ENCODE measurements at regions not wholly inside any gene's neighbourhood (a gene's known extent, or its start where the extent isn't known, plus 50 kb on each side); places are given as distances from the start of the nearest gene placed in this dataset.

GRCh38 chr18:28707006-28707405 lies 530.1 kb upstream of the CDH2 start:
- no peak overlapping the region for H3K4me3 ChIP-seq (ENCODE audit: low read depth, low read length, poor library complexity, severe bottlenecking)
- no peak for DNase-seq (ENCODE audit: low spot score)
- intact Hi-C loops (cut with micrococcal nuclease; ENCODE audit: unreplicated experiment), result no loop called here
- no peaks in the 10 kb centered on the region for H3K36me3 ChIP-seq (ENCODE audit: insufficient read depth, low read length, poor library complexity, severe bottlenecking)
- H3K27me3 ChIP-seq (replicated peaks; ENCODE audit: insufficient read depth, low read depth, low read length, poor library complexity), result no peaks in the 10 kb centered on the region
- H3K9me3 ChIP-seq (ENCODE audit: low read depth, low read length, poor library complexity, severe bottlenecking), result no peaks in the 10 kb centered on the region
- no peak overlapping the region for H3K27ac ChIP-seq (ENCODE audit: low read depth, low read length, poor library complexity, severe bottlenecking)
- BruUV-seq (replicated peaks), result no TSS peak
- ChIA-PET POLR2A (ENCODE audit: low non-redundant PET) (interaction anchor here (0.7 kb wide), 1 partner anchor 210 kb away, joined by 3 read pairs; no protein-coding TSS in a partner anchor), CTCF (no interaction called here)
- peaks cover 9% of the 10 kb centered on the region for H3K4me1 ChIP-seq (ENCODE audit: insufficient read depth, low read length, poor library complexity, severe bottlenecking)
- TF ChIP-seq EZH2 (IDR thresholded peaks at IDR 0.05; ENCODE audit: borderline replicate concordance, low read depth, low read length, poor library complexity, severe bottlenecking), result no peak
- TF ChIP-seq CTCF (conservative IDR thresholded peaks at IDR 0.05; ENCODE audit: low read depth, low read length), result no peak

GRCh38 chr18:28706397-28706796 lies 529.5 kb upstream of the CDH2 start:
- H3K27me3 ChIP-seq (replicated peaks; ENCODE audit: insufficient read depth, low read depth, low read length, poor library complexity), result no peaks in the 10 kb centered on the region
- H3K4me1 ChIP-seq (ENCODE audit: insufficient read depth, low read length, poor library complexity, severe bottlenecking), result peaks cover 9% of the 10 kb centered on the region
- ChIA-PET CTCF (no interaction called here), POLR2A (ENCODE audit: low non-redundant PET) (interaction anchor here (0.7 kb wide), 1 partner anchor 209 kb away, joined by 3 read pairs; no protein-coding TSS in a partner anchor)
- no peak overlapping the region for H3K4me3 ChIP-seq (ENCODE audit: low read depth, low read length, poor library complexity, severe bottlenecking)
- no peaks in the 10 kb centered on the region for H3K9me3 ChIP-seq (ENCODE audit: low read depth, low read length, poor library complexity, severe bottlenecking)
- intact Hi-C loops (cut with micrococcal nuclease; ENCODE audit: unreplicated experiment), result no loop called here
- TF ChIP-seq EZH2 (IDR thresholded peaks at IDR 0.05; ENCODE audit: borderline replicate concordance, low read depth, low read length, poor library complexity, severe bottlenecking) (no peak), CTCF (conservative IDR thresholded peaks at IDR 0.05; ENCODE audit: low read depth, low read length) (no peak)
- H3K27ac ChIP-seq (ENCODE audit: low read depth, low read length, poor library complexity, severe bottlenecking), result no peak overlapping the region
- DNase-seq (ENCODE audit: low spot score), result no peak
- no TSS peak for BruUV-seq (replicated peaks)
- H3K36me3 ChIP-seq (ENCODE audit: insufficient read depth, low read length, poor library complexity, severe bottlenecking), result no peaks in the 10 kb centered on the region

- intact Hi-C loops (cut with micrococcal nuclease; ENCODE audit: unreplicated experiment), result loop anchor here (2.0 kb wide), 1 partner anchor 15 kb away; no protein-coding TSS in a partner anchor
- ChIA-PET CTCF (no interaction called here), POLR2A (ENCODE audit: low non-redundant PET) (no interaction called here)
- peaks cover 9% of the 10 kb centered on the region for H3K4me1 ChIP-seq (ENCODE audit: insufficient read depth, low read length, poor library complexity, severe bottlenecking)
- TF ChIP-seq CTCF (conservative IDR thresholded peaks at IDR 0.05; ENCODE audit: low read depth, low read length), result no peak
- TF ChIP-seq EZH2 (IDR thresholded peaks at IDR 0.05; ENCODE audit: borderline replicate concordance, low read depth, low read length, poor library complexity, severe bottlenecking), result no peak
- no peaks in the 10 kb centered on the region for H3K36me3 ChIP-seq (ENCODE audit: insufficient read depth, low read length, poor library complexity, severe bottlenecking)
- H3K27ac ChIP-seq (ENCODE audit: low read depth, low read length, poor library complexity, severe bottlenecking), result no peak overlapping the region
- H3K4me3 ChIP-seq (ENCODE audit: low read depth, low read length, poor library complexity, severe bottlenecking), result no peak overlapping the region
- H3K9me3 ChIP-seq (ENCODE audit: low read depth, low read length, poor library complexity, severe bottlenecking), result no peaks in the 10 kb centered on the region
- BruUV-seq (replicated peaks), result no TSS peak
- no peaks in the 10 kb centered on the region for H3K27me3 ChIP-seq (replicated peaks; ENCODE audit: insufficient read depth, low read depth, low read length, poor library complexity)
- no peak for DNase-seq (ENCODE audit: low spot score)
These were observed 528.6 kb upstream of the CDH2 start for GRCh38 chr18:28705482-28705881.

All from A673 (cell line).